ENCODE measurements at regions not wholly inside any gene's neighbourhood (a gene's known extent, or its start where the extent isn't known, plus 50 kb on each side); places are given as distances from the start of the nearest gene placed in this dataset.

DNA sequence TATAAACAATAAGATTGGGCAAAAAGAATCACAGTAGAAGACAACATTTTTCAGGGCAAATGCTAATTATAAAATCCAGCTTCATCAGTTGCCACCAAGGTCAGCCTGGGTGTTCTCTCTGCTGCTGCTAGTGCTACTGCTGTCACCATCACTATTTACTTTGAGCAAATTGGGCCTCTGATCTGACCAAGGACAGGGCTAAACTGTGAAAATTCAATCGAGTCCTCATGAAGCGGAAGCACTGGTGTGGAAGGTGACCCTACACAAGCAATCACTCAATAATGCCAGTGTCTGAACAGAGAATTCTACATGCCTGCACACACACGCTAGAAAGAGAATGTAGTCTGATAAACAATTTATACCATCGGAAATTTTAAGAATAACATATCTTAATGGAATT, 122.9 kb upstream of the TTC29 start:
- no peak for TF ChIP-seq POLR2A (IDR thresholded peaks at IDR 0.05; ENCODE audit: low read depth, low read length)
- TF ChIP-seq TAF1 (IDR thresholded peaks at IDR 0.05; ENCODE audit: borderline replicate concordance, low read depth, low read length) = no peak

Data from GM12892 (cell line).